NCI-H748 (cell line): ENCODE measurements at regions not wholly inside any gene's neighbourhood (a gene's known extent, or its start where the extent isn't known, plus 50 kb on each side); places are given as distances from the start of the nearest gene placed in this dataset.

Experiments used
- DNase-seq: peaks from one replicate; lab custom pipeline; 2025; ENCODE audit not compliant: unreplicated experiment; lab: John Stamatoyannopoulos, UW

GRCh38 chr12:118748478-118749380 is 232.6 kb upstream of the SRRM4 start:
- no peak for DNase-seq

- DNase-seq: no peak
Measured at GRCh38 chr12:118749646-118750045, 231.7 kb upstream of the SRRM4 start.

GRCh38 chr12:118750666-118751065 is 230.7 kb upstream of the SRRM4 start:
- no peak for DNase-seq

- no peak for DNase-seq
Measured at GRCh38 chr12:118751355-118751754, 230.0 kb upstream of the SRRM4 start.

- no peak for DNase-seq
Measured at GRCh38 chr12:118760623-118761022, 220.7 kb upstream of the SRRM4 start.

GRCh38 chr12:118763234-118763633 is 218.1 kb upstream of the SRRM4 start:
- no peak for DNase-seq

- DNase-seq: peak; percentile 100
Measured at GRCh38 chr12:118773956-118774723, 207.2 kb upstream of the SRRM4 start.

- DNase-seq: no peak
Measured at GRCh38 chr12:118777504-118777903, 203.8 kb upstream of the SRRM4 start.

- DNase-seq: no peak
Measured at GRCh38 chr12:118778077-118778476, 203.3 kb upstream of the SRRM4 start.

GRCh38 chr12:118780939-118781338 is 200.4 kb upstream of the SRRM4 start:
- no peak for DNase-seq

GRCh38 chr12:118781692-118782091 is 199.6 kb upstream of the SRRM4 start:
- DNase-seq: no peak

GRCh38 chr12:118783703-118784102 is 197.6 kb upstream of the SRRM4 start:
- DNase-seq: no peak

GRCh38 chr12:118790578-118790977 is 190.8 kb upstream of the SRRM4 start:
- DNase-seq: no peak

GRCh38 chr12:118813778-118814357 is 167.5 kb upstream of the SRRM4 start:
- no peak for DNase-seq

GRCh38 chr12:118816296-118816695 is 165.0 kb upstream of the SRRM4 start:
- DNase-seq: no peak

- DNase-seq: no peak
Measured at GRCh38 chr12:118821386-118821925, 159.9 kb upstream of the SRRM4 start.

GRCh38 chr12:118822512-118822911 is 158.8 kb upstream of the SRRM4 start:
- DNase-seq: no peak

GRCh38 chr12:118827047-118827446 is 154.3 kb upstream of the SRRM4 start:
- no peak for DNase-seq

- DNase-seq: no peak
Measured at GRCh38 chr12:118827606-118828005, 153.7 kb upstream of the SRRM4 start.

- DNase-seq: no peak
Measured at GRCh38 chr12:118830296-118830695, 151.0 kb upstream of the SRRM4 start.

- no peak for DNase-seq
Measured at GRCh38 chr12:118835926-118836325, 145.4 kb upstream of the SRRM4 start.
